ENCODE measurements at regions not wholly inside any gene's neighbourhood (a gene's known extent, or its start where the extent isn't known, plus 50 kb on each side); places are given as distances from the start of the nearest gene placed in this dataset.

DNA sequence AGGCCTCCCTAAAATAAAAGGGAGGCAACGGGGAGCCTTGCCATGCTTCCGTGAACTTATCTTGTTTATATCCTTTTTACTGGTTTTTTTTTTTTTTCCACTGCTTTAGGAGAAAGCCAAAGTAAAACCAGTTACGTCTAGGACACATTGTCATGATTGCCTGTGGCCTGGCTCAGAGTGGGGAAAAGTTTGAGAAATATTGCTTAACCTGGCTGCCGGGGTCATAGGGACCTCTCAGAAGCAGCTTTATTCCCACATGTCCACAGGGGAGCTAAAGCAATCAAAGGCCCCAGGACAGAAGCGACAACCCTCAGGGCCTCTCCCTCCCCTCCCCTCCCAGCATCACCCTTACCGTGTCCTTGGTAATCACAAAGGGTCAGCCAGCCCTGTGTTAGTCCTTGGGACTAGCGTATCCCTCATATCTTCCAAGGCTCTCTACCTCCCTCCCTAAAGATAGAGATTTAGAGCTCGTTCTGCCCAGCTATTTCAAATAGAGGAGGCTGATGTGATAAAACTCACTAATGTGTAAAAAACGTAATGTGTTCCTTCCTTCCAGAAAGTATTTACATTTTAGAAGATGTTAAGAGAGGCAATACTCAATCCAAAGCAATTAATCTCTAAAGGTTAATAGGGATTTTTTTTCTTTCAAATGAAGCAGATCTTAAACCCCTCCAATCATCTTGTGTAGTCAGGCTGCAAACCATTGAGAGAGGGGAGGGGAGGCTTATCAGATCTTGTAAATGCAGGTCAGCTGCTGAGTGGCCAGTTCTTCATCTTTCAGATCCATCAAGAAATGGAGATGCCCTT lies 64.8 kb upstream of the PRKAR2B start:
- no peak for TF ChIP-seq EZH2 (IDR thresholded peaks at IDR 0.05; ENCODE audit: borderline replicate concordance, insufficient read depth, low read depth, low read length, poor library complexity, severe bottlenecking)
- TF ChIP-seq, protein P1, sequence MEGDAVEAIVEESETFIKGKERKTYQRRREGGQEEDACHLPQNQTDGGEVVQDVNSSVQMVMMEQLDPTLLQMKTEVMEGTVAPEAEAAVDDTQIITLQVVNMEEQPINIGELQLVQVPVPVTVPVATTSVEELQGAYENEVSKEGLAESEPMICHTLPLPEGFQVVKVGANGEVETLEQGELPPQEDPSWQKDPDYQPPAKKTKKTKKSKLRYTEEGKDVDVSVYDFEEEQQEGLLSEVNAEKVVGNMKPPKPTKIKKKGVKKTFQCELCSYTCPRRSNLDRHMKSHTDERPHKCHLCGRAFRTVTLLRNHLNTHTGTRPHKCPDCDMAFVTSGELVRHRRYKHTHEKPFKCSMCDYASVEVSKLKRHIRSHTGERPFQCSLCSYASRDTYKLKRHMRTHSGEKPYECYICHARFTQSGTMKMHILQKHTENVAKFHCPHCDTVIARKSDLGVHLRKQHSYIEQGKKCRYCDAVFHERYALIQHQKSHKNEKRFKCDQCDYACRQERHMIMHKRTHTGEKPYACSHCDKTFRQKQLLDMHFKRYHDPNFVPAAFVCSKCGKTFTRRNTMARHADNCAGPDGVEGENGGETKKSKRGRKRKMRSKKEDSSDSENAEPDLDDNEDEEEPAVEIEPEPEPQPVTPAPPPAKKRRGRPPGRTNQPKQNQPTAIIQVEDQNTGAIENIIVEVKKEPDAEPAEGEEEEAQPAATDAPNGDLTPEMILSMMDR (IDR thresholded peaks at IDR 0.05): no peak
